ENCODE measurements at regions not wholly inside any gene's neighbourhood (a gene's known extent, or its start where the extent isn't known, plus 50 kb on each side); places are given as distances from the start of the nearest gene placed in this dataset.

- TF ChIP-seq CTCF (IDR thresholded peaks at IDR 0.05), result no peak
- TF ChIP-seq POLR2A (IDR thresholded peaks at IDR 0.05), result no peak
Measured at GRCh38 chr12:41936333-41936732, 208.3 kb downstream of the GXYLT1 start.
